ENCODE measurements at regions not wholly inside any gene's neighbourhood (a gene's known extent, or its start where the extent isn't known, plus 50 kb on each side); places are given as distances from the start of the nearest gene placed in this dataset.

DNA sequence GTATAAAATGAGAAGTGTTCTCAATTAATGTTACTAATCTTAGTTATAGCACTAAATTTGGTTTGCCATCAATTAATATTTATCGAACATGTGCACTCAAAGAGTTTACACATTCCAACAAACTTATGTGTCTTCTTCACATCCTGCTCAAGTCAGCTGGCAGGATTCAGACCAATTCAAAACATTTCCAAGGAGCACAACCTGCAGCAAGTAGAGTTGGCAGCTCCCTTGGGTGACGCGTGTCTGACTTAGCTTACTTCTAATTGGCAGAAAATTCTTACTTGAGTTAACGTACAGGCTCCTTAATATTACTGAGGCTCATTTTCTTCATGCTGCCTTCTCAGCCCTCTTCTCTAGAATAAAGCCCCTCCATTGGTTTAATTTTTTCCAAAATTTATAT, 110.4 kb upstream of the PFN2 start:
- Histone ChIP-seq H3K36me3 (no peaks in the 10 kb centered on the region), H3K4me3 (no peak overlapping the region), H3K9me3 (peaks cover 0 to 5% (median 0%) of the 10 kb centered on the region in 4 donors), H3K27me3 (no peaks in the 10 kb centered on the region), H3K4me1 (no peaks in the 10 kb centered on the region), H3K27ac (no peak overlapping the region)
- TF ChIP-seq POLR2A (IDR thresholded peaks at IDR 0.05) = no peak
- TF ChIP-seq, protein P1, sequence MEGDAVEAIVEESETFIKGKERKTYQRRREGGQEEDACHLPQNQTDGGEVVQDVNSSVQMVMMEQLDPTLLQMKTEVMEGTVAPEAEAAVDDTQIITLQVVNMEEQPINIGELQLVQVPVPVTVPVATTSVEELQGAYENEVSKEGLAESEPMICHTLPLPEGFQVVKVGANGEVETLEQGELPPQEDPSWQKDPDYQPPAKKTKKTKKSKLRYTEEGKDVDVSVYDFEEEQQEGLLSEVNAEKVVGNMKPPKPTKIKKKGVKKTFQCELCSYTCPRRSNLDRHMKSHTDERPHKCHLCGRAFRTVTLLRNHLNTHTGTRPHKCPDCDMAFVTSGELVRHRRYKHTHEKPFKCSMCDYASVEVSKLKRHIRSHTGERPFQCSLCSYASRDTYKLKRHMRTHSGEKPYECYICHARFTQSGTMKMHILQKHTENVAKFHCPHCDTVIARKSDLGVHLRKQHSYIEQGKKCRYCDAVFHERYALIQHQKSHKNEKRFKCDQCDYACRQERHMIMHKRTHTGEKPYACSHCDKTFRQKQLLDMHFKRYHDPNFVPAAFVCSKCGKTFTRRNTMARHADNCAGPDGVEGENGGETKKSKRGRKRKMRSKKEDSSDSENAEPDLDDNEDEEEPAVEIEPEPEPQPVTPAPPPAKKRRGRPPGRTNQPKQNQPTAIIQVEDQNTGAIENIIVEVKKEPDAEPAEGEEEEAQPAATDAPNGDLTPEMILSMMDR (IDR thresholded peaks at IDR 0.05) = no peak
- no peak for DNase-seq

DNA sequence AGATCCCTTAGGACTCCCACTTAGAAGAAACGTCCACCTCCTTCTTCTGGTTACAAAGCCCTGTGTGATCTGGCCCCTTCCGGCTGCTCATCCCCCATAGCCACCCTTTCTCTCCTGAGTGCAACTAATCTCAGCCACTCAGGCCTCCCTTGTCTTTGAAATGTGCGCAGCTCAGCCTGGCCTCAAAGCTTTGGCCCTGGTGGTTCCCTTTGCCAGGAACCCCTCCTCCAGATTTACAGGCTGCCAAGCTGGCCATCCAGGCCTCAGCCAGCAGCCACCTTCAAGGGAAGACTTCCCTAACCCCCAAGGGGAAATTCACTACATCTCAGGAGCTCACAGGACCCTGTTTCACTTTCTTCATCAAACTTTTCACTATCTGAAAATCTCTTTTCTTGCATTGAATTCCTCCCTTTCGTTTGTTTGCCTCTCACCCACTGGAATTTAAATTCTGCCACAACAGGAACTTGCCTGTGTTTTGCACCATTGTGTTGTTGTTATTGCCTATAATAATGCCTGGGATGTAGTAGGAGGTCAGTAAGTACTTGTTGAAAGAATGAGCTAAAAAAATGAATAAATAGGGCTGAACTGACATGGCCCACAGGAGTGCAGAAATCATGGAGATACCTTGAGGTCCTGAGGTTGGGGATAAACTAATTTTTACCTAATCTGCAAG, 109.5 kb upstream of the PFN2 start:
- Histone ChIP-seq H3K36me3 (no peaks in the 10 kb centered on the region), H3K4me1 (no peaks in the 10 kb centered on the region), H3K9me3 (peaks cover 0 to 5% (median 0%) of the 10 kb centered on the region in 4 donors), H3K4me3 (no peak overlapping the region), H3K27ac (no peak overlapping the region), H3K27me3 (no peaks in the 10 kb centered on the region)
- TF ChIP-seq, protein P1 (IDR thresholded peaks at IDR 0.05) = no peak
- TF ChIP-seq POLR2A (IDR thresholded peaks at IDR 0.05) = no peak
- no peak for DNase-seq

DNA sequence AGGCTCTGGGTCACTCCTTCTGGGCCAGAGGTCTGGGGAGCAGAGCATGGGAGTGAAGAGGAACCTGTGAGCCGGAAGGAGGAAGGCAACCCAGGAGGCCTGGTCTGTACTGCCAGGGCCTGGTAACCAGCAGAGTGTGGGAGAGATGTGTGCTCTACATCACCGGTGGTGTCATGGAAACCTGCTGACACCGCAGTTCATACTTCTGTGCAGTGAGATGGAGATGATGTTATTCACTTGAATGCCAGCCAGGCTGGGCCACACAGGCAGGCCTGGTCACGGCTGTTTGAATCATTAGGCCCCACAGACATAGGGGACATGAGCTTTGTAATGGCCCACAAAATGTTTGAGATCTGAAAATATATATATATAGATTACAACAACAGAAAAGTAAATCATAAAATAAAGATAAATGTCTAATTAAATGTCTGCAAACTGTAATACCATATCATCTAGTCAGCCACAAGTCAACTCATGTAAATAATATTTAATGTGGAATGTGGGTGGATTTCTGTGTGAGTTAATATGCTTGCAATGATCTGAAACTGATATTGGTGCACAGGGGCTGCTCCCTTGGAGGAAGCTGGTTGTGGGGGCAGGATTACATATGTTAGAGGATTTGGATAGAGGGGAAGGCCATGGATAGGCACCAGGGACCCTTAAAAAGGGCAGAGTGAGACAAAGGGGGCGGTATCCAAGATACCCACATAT, 108.5 kb upstream of the PFN2 start:
- Histone ChIP-seq H3K9me3 (peaks cover 0 to 5% (median 0%) of the 10 kb centered on the region in 4 donors), H3K4me1 (no peaks in the 10 kb centered on the region)

DNA sequence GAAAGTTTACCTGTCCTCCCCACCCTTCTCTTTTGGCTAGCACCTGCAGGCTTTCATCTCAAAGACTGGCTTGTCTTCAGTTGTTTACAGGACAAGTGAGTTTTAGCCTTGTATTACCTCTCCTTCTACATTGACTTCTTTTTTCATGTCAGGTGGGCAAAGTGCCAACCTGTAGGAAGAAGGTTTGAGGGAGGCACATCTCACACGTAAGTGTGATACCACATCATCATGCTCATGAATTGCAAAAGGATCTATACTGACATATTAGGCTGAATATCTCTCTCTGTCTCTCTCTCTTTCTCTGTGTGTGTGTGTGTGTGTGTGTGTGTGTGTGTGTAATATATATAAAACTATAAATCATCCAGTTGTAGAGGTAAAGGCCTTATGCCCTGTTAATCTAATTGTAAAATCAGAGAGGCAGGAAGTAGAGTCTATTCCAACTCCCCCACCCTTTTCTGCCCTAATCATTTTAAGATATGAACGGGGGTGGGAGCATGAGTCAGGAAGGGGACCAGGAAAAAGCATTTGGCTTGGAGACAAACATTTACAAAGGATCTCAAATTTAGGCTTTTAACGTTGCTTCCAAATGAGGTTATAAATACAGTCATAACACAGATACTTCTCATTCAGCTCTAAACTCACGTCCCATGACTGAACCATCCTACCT, 107.0 kb upstream of the PFN2 start:
- Histone ChIP-seq H3K27me3 (no peaks in the 10 kb centered on the region), H3K9me3 (peaks cover 0 to 5% (median 0%) of the 10 kb centered on the region in 4 donors), H3K4me1 (no peaks in the 10 kb centered on the region), H3K36me3 (no peaks in the 10 kb centered on the region), H3K27ac (no peak overlapping the region), H3K4me3 (no peak overlapping the region)
- DNase-seq = no peak
- TF ChIP-seq POLR2A (IDR thresholded peaks at IDR 0.05) = no peak
- TF ChIP-seq, protein P1 (IDR thresholded peaks at IDR 0.05) = no peak

More for the DNA sequence above, 108.5 kb upstream of the PFN2 start:
- DNase-seq = no peak
- no peak overlapping the region for H3K27ac ChIP-seq
- no peak overlapping the region for H3K4me3 ChIP-seq
- no peaks in the 10 kb centered on the region for H3K36me3 ChIP-seq
- TF ChIP-seq, protein P1 (IDR thresholded peaks at IDR 0.05) = no peak
- no peak for TF ChIP-seq POLR2A (IDR thresholded peaks at IDR 0.05)
- no peaks in the 10 kb centered on the region for H3K27me3 ChIP-seq

DNA sequence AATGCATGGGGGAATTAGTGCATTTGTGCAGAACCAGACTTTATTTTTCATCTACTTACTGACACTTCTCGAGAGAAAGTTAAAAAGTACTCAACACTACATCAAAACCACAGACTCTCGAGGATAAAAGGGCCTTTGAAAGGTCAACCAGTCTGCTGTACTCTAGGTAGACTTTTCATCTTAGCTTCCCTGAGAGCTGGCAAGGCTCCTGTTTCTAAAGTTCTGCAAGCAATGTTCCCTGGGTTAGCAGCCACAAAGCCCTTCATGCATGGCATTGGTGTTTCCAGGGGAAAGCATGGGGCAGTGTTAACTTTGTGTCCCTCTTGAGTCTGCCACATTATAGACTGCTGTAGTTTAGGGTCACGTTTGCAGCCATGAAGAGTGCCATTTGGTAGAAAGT, 106.4 kb upstream of the PFN2 start:
- no peak for DNase-seq
- Histone ChIP-seq H3K36me3 (no peaks in the 10 kb centered on the region), H3K4me1 (no peaks in the 10 kb centered on the region), H3K4me3 (no peak overlapping the region), H3K9me3 (peaks cover 0 to 5% (median 0%) of the 10 kb centered on the region in 4 donors), H3K27ac (no peak overlapping the region), H3K27me3 (no peaks in the 10 kb centered on the region)
- TF ChIP-seq POLR2A (IDR thresholded peaks at IDR 0.05) = no peak
- TF ChIP-seq, protein P1 (IDR thresholded peaks at IDR 0.05) = no peak
